ENCODE measurements at regions not wholly inside any gene's neighbourhood (a gene's known extent, or its start where the extent isn't known, plus 50 kb on each side); places are given as distances from the start of the nearest gene placed in this dataset.
"Not testable (repeated sequence)": the region's sequence is repeated elsewhere in the genome, so short reads cannot be mapped to it uniquely, and the experiment has no call there.

DNA sequence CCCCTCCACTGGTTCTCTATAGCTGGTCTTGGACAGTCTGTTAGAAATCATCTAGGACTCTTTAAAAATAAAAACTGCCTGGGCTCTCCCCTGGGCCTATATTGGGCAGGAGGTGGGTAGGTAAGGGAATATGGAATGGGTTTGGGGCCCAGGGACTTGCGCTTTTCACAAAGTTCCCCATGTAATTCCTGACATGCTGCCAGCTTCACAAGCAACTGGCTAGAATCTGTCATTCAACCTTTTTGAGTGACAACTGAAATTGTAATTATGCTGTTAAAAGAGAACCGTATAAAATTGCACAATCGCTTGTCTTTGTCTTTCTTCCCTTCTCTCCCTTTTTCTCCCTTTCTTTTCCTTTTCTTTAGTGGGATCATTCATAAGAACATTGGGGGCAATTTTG, 603.1 kb downstream of the EBF1 start:
- intact Hi-C loops (cut with DNase I): no loop called here
- Histone ChIP-seq H3K9me3 (no peaks in the 10 kb centered on the region), H3K27me3 (peaks cover 3% of the 10 kb centered on the region), H3K4me1 (peaks cover 0 to 7% of the 10 kb centered on the region in 2 donors), H3K36me3 (no peaks in the 10 kb centered on the region), H3K4me3 (replicated peaks in 1 of 3) (no peak overlapping the region), H3K27ac (no peak overlapping the region)
- no peak for DNase-seq
- TF ChIP-seq, protein P1, sequence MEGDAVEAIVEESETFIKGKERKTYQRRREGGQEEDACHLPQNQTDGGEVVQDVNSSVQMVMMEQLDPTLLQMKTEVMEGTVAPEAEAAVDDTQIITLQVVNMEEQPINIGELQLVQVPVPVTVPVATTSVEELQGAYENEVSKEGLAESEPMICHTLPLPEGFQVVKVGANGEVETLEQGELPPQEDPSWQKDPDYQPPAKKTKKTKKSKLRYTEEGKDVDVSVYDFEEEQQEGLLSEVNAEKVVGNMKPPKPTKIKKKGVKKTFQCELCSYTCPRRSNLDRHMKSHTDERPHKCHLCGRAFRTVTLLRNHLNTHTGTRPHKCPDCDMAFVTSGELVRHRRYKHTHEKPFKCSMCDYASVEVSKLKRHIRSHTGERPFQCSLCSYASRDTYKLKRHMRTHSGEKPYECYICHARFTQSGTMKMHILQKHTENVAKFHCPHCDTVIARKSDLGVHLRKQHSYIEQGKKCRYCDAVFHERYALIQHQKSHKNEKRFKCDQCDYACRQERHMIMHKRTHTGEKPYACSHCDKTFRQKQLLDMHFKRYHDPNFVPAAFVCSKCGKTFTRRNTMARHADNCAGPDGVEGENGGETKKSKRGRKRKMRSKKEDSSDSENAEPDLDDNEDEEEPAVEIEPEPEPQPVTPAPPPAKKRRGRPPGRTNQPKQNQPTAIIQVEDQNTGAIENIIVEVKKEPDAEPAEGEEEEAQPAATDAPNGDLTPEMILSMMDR (IDR thresholded peaks at IDR 0.05): no peak
- no peak for TF ChIP-seq POLR2A (IDR thresholded peaks at IDR 0.05)
- 93 to 96% methylated on average over 3 of the region's 3 CpGs for WGBS, 2 donors

GRCh38 chr5:158494541-158494940, 605.2 kb downstream of the EBF1 start:
- no peak for DNase-seq
- no peak overlapping the region for H3K4me3 ChIP-seq (replicated peaks in 1 of 3)
- H3K9me3 ChIP-seq: no peaks in the 10 kb centered on the region
- intact Hi-C loops (cut with DNase I): no loop called here
- WGBS, 2 donors: 92 to 97% methylated on average over 2 of the region's 2 CpGs
- peaks cover 3% of the 10 kb centered on the region for H3K27me3 ChIP-seq
- TF ChIP-seq, protein P1 (IDR thresholded peaks at IDR 0.05): no peak
- no peak for TF ChIP-seq POLR2A (IDR thresholded peaks at IDR 0.05)
- peaks cover 5 to 10% of the 10 kb centered on the region in 2 donors for H3K4me1 ChIP-seq
- H3K36me3 ChIP-seq: no peaks in the 10 kb centered on the region
- no peak overlapping the region for H3K27ac ChIP-seq

DNA sequence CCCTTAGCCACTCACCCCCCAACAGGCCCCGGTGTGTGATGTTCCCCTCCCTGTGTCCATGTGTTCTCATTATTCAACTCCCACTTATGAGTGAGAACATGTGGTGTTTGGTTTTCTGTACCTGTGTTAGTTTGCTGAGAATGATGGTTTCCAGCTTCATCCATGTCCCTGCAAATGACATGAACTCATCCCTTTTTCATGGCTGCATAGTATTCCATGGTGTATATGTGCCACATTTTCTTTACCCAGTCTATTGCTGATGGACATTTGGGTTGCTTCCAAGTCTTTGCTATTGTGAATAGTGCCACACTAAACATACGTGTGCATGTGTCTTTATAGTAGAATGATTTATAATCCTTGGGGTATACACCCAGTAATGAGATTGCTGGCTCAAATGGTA, 605.7 kb downstream of the EBF1 start:
- 94 to 96% methylated on average over 2 of the region's 2 CpGs for WGBS, 2 donors
- peaks cover 10 to 15% of the 10 kb centered on the region in 2 donors for H3K4me1 ChIP-seq

GRCh38 chr5:158492841-158493242, 606.9 kb downstream of the EBF1 start:
- TF ChIP-seq POLR2A (IDR thresholded peaks at IDR 0.05): no peak
- TF ChIP-seq, protein P1 (IDR thresholded peaks at IDR 0.05): no peak
- Histone ChIP-seq H3K4me1 (peaks cover 18 to 27% of the 10 kb centered on the region in 2 donors), H3K4me3 (replicated peaks in 1 of 3) (no peak overlapping the region), H3K36me3 (no peaks in the 10 kb centered on the region), H3K27me3 (peaks cover 3% of the 10 kb centered on the region), H3K27ac (no peak overlapping the region), H3K9me3 (no peaks in the 10 kb centered on the region)
- intact Hi-C loops (cut with DNase I): no loop called here
- DNase-seq: peak; percentile 20 to 26
- 58% methylated on average over 3 of the region's 3 CpGs for WGBS, 2 donors

More for the DNA sequence above, 605.7 kb downstream of the EBF1 start:
- intact Hi-C loops (cut with DNase I); H3K27ac ChIP-seq; H3K4me3 ChIP-seq (replicated peaks in 1 of 3); H3K9me3 ChIP-seq; H3K27me3 ChIP-seq; DNase-seq; H3K36me3 ChIP-seq: not testable (repeated sequence)

GRCh38 chr5:158492136-158492535, 607.6 kb downstream of the EBF1 start:
- no peaks in the 10 kb centered on the region for H3K36me3 ChIP-seq
- H3K27ac ChIP-seq: no peak overlapping the region
- no peaks in the 10 kb centered on the region for H3K9me3 ChIP-seq
- DNase-seq: no peak
- H3K27me3 ChIP-seq: peaks cover 3% of the 10 kb centered on the region
- H3K4me3 ChIP-seq (replicated peaks in 1 of 3): no peak overlapping the region
- H3K4me1 ChIP-seq: peaks cover 25 to 32% of the 10 kb centered on the region in 2 donors
- intact Hi-C loops (cut with DNase I): no loop called here
- TF ChIP-seq POLR2A (IDR thresholded peaks at IDR 0.05): no peak
- TF ChIP-seq, protein P1 (IDR thresholded peaks at IDR 0.05): no peak

GRCh38 chr5:158487664-158488063, 612.1 kb downstream of the EBF1 start:
- no peak for DNase-seq
- H3K36me3 ChIP-seq: no peaks in the 10 kb centered on the region
- intact Hi-C loops (cut with DNase I): no loop called here
- no peak overlapping the region for H3K4me3 ChIP-seq (replicated peaks in 1 of 3)
- H3K4me1 ChIP-seq: peaks cover 46% of the 10 kb centered on the region in 2 donors
- no peaks in the 10 kb centered on the region for H3K9me3 ChIP-seq
- WGBS, 2 donors: 10 to 28% methylated on average over 1 of the region's 1 CpG
- no peak for TF ChIP-seq POLR2A (IDR thresholded peaks at IDR 0.05)
- TF ChIP-seq, protein P1 (IDR thresholded peaks at IDR 0.05): no peak
- no peak overlapping the region for H3K27ac ChIP-seq
- no peaks in the 10 kb centered on the region for H3K27me3 ChIP-seq

Measured in thyroid gland (tissue), 4 donors.